Immature natural killer cell (primary cell): ENCODE measurements at regions not wholly inside any gene's neighbourhood (a gene's known extent, or its start where the extent isn't known, plus 50 kb on each side); places are given as distances from the start of the nearest gene placed in this dataset.

Source experiments
- DNase-seq, 3 donors: peaks; one replicate each; pipeline ENCODE4 v3.0.0; 2022; ENCODE audit warnings: mixed read lengths in 1 of 3
- H3K27ac Mint-ChIP-seq, 6 donors: one replicate each; pipeline ENCODE4 v1.8.0; 2020; ENCODE audit warnings: mixed read lengths in 6 of 6, mild to moderate bottlenecking in 5 of 6, inconsistent platforms in 4 of 6, moderate library complexity in 3 of 6
- H3K27me3 Mint-ChIP-seq, 3 donors: one replicate each; pipeline ENCODE4 v1.8.0; 2020 to 2021; ENCODE audit warnings: low read depth in 3 of 3, mild to moderate bottlenecking in 3 of 3, mixed read lengths in 3 of 3, moderate library complexity in 3 of 3, inconsistent platforms in 1 of 3
- H3K36me3 Mint-ChIP-seq, 3 donors: one replicate each; pipeline ENCODE4 v1.8.0; 2020; ENCODE audit warnings: mixed read lengths in 3 of 3, inconsistent platforms in 2 of 3, mild to moderate bottlenecking in 2 of 3
- H3K4me1 Mint-ChIP-seq, 2 donors: one replicate each; pipeline ENCODE4 v1.8.0; 2020; ENCODE audit warnings: inconsistent platforms in 2 of 2, mild to moderate bottlenecking in 2 of 2, mixed read lengths in 2 of 2, moderate library complexity in 1 of 2
- H3K4me3 Mint-ChIP-seq, 5 donors: one replicate each; pipeline ENCODE4 v1.8.0; 2020; ENCODE audit warnings: mild to moderate bottlenecking in 5 of 5, mixed read lengths in 5 of 5, inconsistent platforms in 3 of 5, moderate library complexity in 3 of 5
- H3K9me3 Mint-ChIP-seq, 6 donors: one replicate each; pipeline ENCODE4 v1.8.0; 2020; ENCODE audit warnings: mild to moderate bottlenecking in 6 of 6, mixed read lengths in 6 of 6, inconsistent platforms in 4 of 6, moderate library complexity in 3 of 6

- no peak overlapping the region for H3K27ac Mint-ChIP-seq
- DNase-seq, result no peak
- H3K4me3 Mint-ChIP-seq, result no peak overlapping the region
- no peaks in the 10 kb centered on the region for H3K36me3 Mint-ChIP-seq
- H3K4me1 Mint-ChIP-seq, result no peaks in the 10 kb centered on the region
- peaks cover 0 to 4% (median 0%) of the 10 kb centered on the region in 3 donors for H3K27me3 Mint-ChIP-seq
- H3K9me3 Mint-ChIP-seq, result peaks cover 5 to 23% (median 9%) of the 10 kb centered on the region in 6 donors
These were observed 153.5 kb downstream of the HHIP start for GRCh38 chr4:144799486-144799885.

GRCh38 chr4:144801731-144802130 lies 155.8 kb downstream of the HHIP start:
- no peak overlapping the region for H3K27ac Mint-ChIP-seq
- peaks cover 5 to 28% (median 12%) of the 10 kb centered on the region in 6 donors for H3K9me3 Mint-ChIP-seq

GRCh38 chr4:144808034-144808433 lies 162.1 kb downstream of the HHIP start:
- no peak for DNase-seq
- H3K4me1 Mint-ChIP-seq, result no peaks in the 10 kb centered on the region
- H3K27me3 Mint-ChIP-seq, result no peaks in the 10 kb centered on the region
- no peaks in the 10 kb centered on the region for H3K36me3 Mint-ChIP-seq
- H3K27ac Mint-ChIP-seq, result no peak overlapping the region
- peaks cover 17 to 30% (median 26%) of the 10 kb centered on the region in 6 donors for H3K9me3 Mint-ChIP-seq
- H3K4me3 Mint-ChIP-seq, result no peak overlapping the region

More at GRCh38 chr4:144801731-144802130, 155.8 kb downstream of the HHIP start:
- no peak for DNase-seq
- H3K27me3 Mint-ChIP-seq, result peaks cover 0 to 2% (median 0%) of the 10 kb centered on the region in 3 donors
- no peak overlapping the region for H3K4me3 Mint-ChIP-seq
- no peaks in the 10 kb centered on the region for H3K36me3 Mint-ChIP-seq
- no peaks in the 10 kb centered on the region for H3K4me1 Mint-ChIP-seq

GRCh38 chr4:144809056-144809640 lies 163.2 kb downstream of the HHIP start:
- no peak overlapping the region for H3K27ac Mint-ChIP-seq
- H3K36me3 Mint-ChIP-seq, result no peaks in the 10 kb centered on the region
- peaks cover 16 to 36% (median 26%) of the 10 kb centered on the region in 6 donors for H3K9me3 Mint-ChIP-seq
- no peak overlapping the region for H3K4me3 Mint-ChIP-seq
- DNase-seq, result no peak
- no peaks in the 10 kb centered on the region for H3K27me3 Mint-ChIP-seq
- no peaks in the 10 kb centered on the region for H3K4me1 Mint-ChIP-seq

GRCh38 chr4:144816668-144817067 lies 170.7 kb downstream of the HHIP start:
- H3K4me3 Mint-ChIP-seq, result no peak overlapping the region
- no peak overlapping the region for H3K27ac Mint-ChIP-seq
- no peak for DNase-seq
- H3K4me1 Mint-ChIP-seq, result no peaks in the 10 kb centered on the region
- peaks cover 0 to 2% (median 0%) of the 10 kb centered on the region in 3 donors for H3K27me3 Mint-ChIP-seq
- H3K36me3 Mint-ChIP-seq, result no peaks in the 10 kb centered on the region
- peaks cover 3 to 19% (median 7%) of the 10 kb centered on the region in 6 donors for H3K9me3 Mint-ChIP-seq

GRCh38 chr4:144817081-144817480 lies 171.1 kb downstream of the HHIP start:
- H3K9me3 Mint-ChIP-seq, result peaks cover 3 to 19% (median 6%) of the 10 kb centered on the region in 6 donors
- no peaks in the 10 kb centered on the region for H3K4me1 Mint-ChIP-seq
- H3K4me3 Mint-ChIP-seq, result no peak overlapping the region
- H3K27me3 Mint-ChIP-seq, result peaks cover 0 to 2% (median 0%) of the 10 kb centered on the region in 3 donors
- no peaks in the 10 kb centered on the region for H3K36me3 Mint-ChIP-seq
- no peak overlapping the region for H3K27ac Mint-ChIP-seq
- DNase-seq, result no peak

- Mint-ChIP-seq H3K27me3 (peaks cover 0 to 2% (median 0%) of the 10 kb centered on the region in 3 donors), H3K36me3 (no peaks in the 10 kb centered on the region), H3K9me3 (peaks cover 0 to 22% (median 3%) of the 10 kb centered on the region in 6 donors), H3K27ac (no peak overlapping the region), H3K4me1 (no peaks in the 10 kb centered on the region), H3K4me3 (no peak overlapping the region)
- no peak for DNase-seq
These were observed 172.2 kb downstream of the HHIP start for GRCh38 chr4:144818136-144818535.

- H3K27me3 Mint-ChIP-seq, result peaks cover 0 to 2% (median 0%) of the 10 kb centered on the region in 3 donors
- no peak for DNase-seq
- no peaks in the 10 kb centered on the region for H3K36me3 Mint-ChIP-seq
- no peaks in the 10 kb centered on the region for H3K4me1 Mint-ChIP-seq
- no peak overlapping the region for H3K4me3 Mint-ChIP-seq
- no peak overlapping the region for H3K27ac Mint-ChIP-seq
- peaks cover 0 to 23% (median 3%) of the 10 kb centered on the region in 6 donors for H3K9me3 Mint-ChIP-seq
These were observed 173.6 kb downstream of the HHIP start for GRCh38 chr4:144819591-144819990.

- no peak for DNase-seq
- Mint-ChIP-seq H3K4me3 (no peak overlapping the region), H3K4me1 (no peaks in the 10 kb centered on the region), H3K36me3 (no peaks in the 10 kb centered on the region), H3K27ac (no peak overlapping the region), H3K27me3 (peaks cover 0 to 2% (median 0%) of the 10 kb centered on the region in 3 donors), H3K9me3 (peaks cover 0 to 21% (median 3%) of the 10 kb centered on the region in 6 donors)
These were observed 174.2 kb downstream of the HHIP start for GRCh38 chr4:144820011-144820727.

GRCh38 chr4:144820728-144821085 lies 174.8 kb downstream of the HHIP start:
- peaks cover 0 to 2% (median 0%) of the 10 kb centered on the region in 3 donors for H3K27me3 Mint-ChIP-seq
- H3K36me3 Mint-ChIP-seq, result no peaks in the 10 kb centered on the region
- H3K27ac Mint-ChIP-seq, result no peak overlapping the region
- H3K4me3 Mint-ChIP-seq, result no peak overlapping the region
- peaks cover 0 to 16% (median 3%) of the 10 kb centered on the region in 6 donors for H3K9me3 Mint-ChIP-seq
- DNase-seq, result no peak
- H3K4me1 Mint-ChIP-seq, result no peaks in the 10 kb centered on the region

GRCh38 chr4:144831971-144832370 lies 186.0 kb downstream of the HHIP start:
- Mint-ChIP-seq H3K4me3 (no peak overlapping the region), H3K4me1 (no peaks in the 10 kb centered on the region)

GRCh38 chr4:144845411-144845810 lies 199.5 kb downstream of the HHIP start:
- DNase-seq, result no peak
- Mint-ChIP-seq H3K27me3 (peaks cover 0 to 1% (median 0%) of the 10 kb centered on the region in 3 donors), H3K4me3 (no peak overlapping the region), H3K27ac (no peak overlapping the region), H3K4me1 (no peaks in the 10 kb centered on the region), H3K36me3 (no peaks in the 10 kb centered on the region), H3K9me3 (peaks cover 5 to 20% (median 6%) of the 10 kb centered on the region in 6 donors)

More at GRCh38 chr4:144831971-144832370, 186.0 kb downstream of the HHIP start:
- Mint-ChIP-seq H3K36me3 (no peaks in the 10 kb centered on the region), H3K27ac (no peak overlapping the region), H3K27me3 (peaks cover 0 to 3% (median 0%) of the 10 kb centered on the region in 3 donors), H3K9me3 (peaks cover 0 to 16% (median 1%) of the 10 kb centered on the region in 6 donors)
- DNase-seq, result no peak

GRCh38 chr4:144851948-144852347 lies 206.0 kb downstream of the HHIP start:
- no peak for DNase-seq
- Mint-ChIP-seq H3K27me3 (no peaks in the 10 kb centered on the region), H3K36me3 (no peaks in the 10 kb centered on the region), H3K9me3 (peaks cover 2 to 10% (median 9%) of the 10 kb centered on the region in 6 donors), H3K4me1 (no peaks in the 10 kb centered on the region), H3K4me3 (no peak overlapping the region), H3K27ac (no peak overlapping the region)

GRCh38 chr4:144861471-144861870 lies 215.5 kb downstream of the HHIP start:
- Mint-ChIP-seq H3K4me1 (no peaks in the 10 kb centered on the region), H3K27ac (no peak overlapping the region), H3K4me3 (no peak overlapping the region), H3K27me3 (no peaks in the 10 kb centered on the region), H3K36me3 (no peaks in the 10 kb centered on the region), H3K9me3 (peaks cover 7 to 40% (median 13%) of the 10 kb centered on the region in 6 donors)
- DNase-seq, result no peak
